CD4-positive, alpha-beta T cell treated with Interleukin-17A for 4 hours (primary cell): ENCODE measurements at regions not wholly inside any gene's neighbourhood (a gene's known extent, or its start where the extent isn't known, plus 50 kb on each side); places are given as distances from the start of the nearest gene placed in this dataset.

Experiments used
- DNase-seq: peaks from one replicate; pipeline ENCODE4 v3.0.0-alpha.2; 2020; ENCODE audit warnings: mixed read lengths

GRCh38 chr18:1983746-1984515 lies 587.4 kb downstream of the METTL4 start:
- DNase-seq, result no peak

GRCh38 chr18:1993866-1994265 lies 577.4 kb downstream of the METTL4 start:
- DNase-seq, result no peak

GRCh38 chr18:1994471-1994870 lies 576.8 kb downstream of the METTL4 start:
- DNase-seq, result no peak

- DNase-seq, result no peak
Observed at GRCh38 chr18:1995041-1995612, 576.2 kb downstream of the METTL4 start.

- DNase-seq, result no peak
Observed at GRCh38 chr18:1998121-1998520, 573.2 kb downstream of the METTL4 start.

- DNase-seq, result no peak
Observed at GRCh38 chr18:1999387-1999786, 571.9 kb downstream of the METTL4 start.

GRCh38 chr18:2002151-2002550 lies 569.2 kb downstream of the METTL4 start:
- no peak for DNase-seq

- no peak for DNase-seq
Observed at GRCh38 chr18:2002604-2003003, 568.7 kb downstream of the METTL4 start.

GRCh38 chr18:2009942-2010697 lies 561.2 kb downstream of the METTL4 start:
- DNase-seq, result no peak

GRCh38 chr18:2027016-2027415 lies 544.3 kb downstream of the METTL4 start:
- no peak for DNase-seq

- no peak for DNase-seq
Observed at GRCh38 chr18:2027756-2028155, 543.5 kb downstream of the METTL4 start.

GRCh38 chr18:2028986-2029385 lies 542.3 kb downstream of the METTL4 start:
- DNase-seq, result no peak

- DNase-seq, result no peak
Observed at GRCh38 chr18:2030647-2031046, 540.7 kb downstream of the METTL4 start.

- DNase-seq, result no peak
Observed at GRCh38 chr18:2032036-2032435, 539.3 kb downstream of the METTL4 start.

- DNase-seq, result no peak
Observed at GRCh38 chr18:2035056-2035455, 536.2 kb downstream of the METTL4 start.

- no peak for DNase-seq
Observed at GRCh38 chr18:2036086-2036485, 535.2 kb downstream of the METTL4 start.

GRCh38 chr18:2040279-2040678 lies 531.0 kb downstream of the METTL4 start:
- no peak for DNase-seq

- DNase-seq, result no peak
Observed at GRCh38 chr18:2049986-2050385, 521.3 kb downstream of the METTL4 start.

- DNase-seq, result no peak
Observed at GRCh38 chr18:2050702-2051201, 520.6 kb downstream of the METTL4 start.

GRCh38 chr18:2053490-2054089 lies 517.7 kb downstream of the METTL4 start:
- no peak for DNase-seq

- no peak for DNase-seq
Observed at GRCh38 chr18:2059336-2059735, 512.0 kb downstream of the METTL4 start.

GRCh38 chr18:2060086-2060485 lies 511.2 kb downstream of the METTL4 start:
- no peak for DNase-seq

- no peak for DNase-seq
Observed at GRCh38 chr18:2070631-2071030, 500.7 kb downstream of the METTL4 start.
